ENCODE measurements at regions not wholly inside any gene's neighbourhood (a gene's known extent, or its start where the extent isn't known, plus 50 kb on each side); places are given as distances from the start of the nearest gene placed in this dataset.

DNA sequence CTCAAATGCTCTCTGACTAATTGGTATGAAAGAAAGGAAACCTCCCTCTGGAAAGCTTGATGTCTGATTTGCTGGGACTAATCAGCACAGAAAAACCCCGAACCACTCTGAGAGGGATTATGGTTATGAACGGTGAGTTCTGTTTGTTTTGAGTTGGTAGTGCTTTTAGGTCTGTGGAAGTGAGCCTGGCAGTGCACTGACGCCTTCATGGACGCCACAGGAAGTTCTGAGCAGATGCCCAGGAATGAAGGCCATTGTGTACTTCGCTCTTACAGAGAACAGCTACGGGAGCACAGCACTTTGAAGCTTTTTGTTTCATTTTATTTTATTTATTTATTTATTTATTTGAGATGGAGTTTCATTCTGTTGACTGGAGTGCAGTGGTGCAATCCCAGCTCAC, 754.1 kb downstream of the QKI start:
- Mint-ChIP-seq H3K4me3 (ENCODE audit: unreplicated experiment) (no peak overlapping the region), H3K27ac (ENCODE audit: low read depth, unreplicated experiment) (no peak overlapping the region), H3K27me3 (ENCODE audit: insufficient read depth, unreplicated experiment) (no peaks in the 10 kb centered on the region), H3K36me3 (ENCODE audit: insufficient read depth, unreplicated experiment) (no peaks in the 10 kb centered on the region), H3K4me1 (ENCODE audit: insufficient read depth, unreplicated experiment) (no peaks in the 10 kb centered on the region), H3K9me3 (ENCODE audit: unreplicated experiment) (no peaks in the 10 kb centered on the region)
- ChIA-PET CTCF (interaction anchor here (0.6 to 1.3 kb wide), 3 partner anchors 10 to 1167 kb away, joined by 3 to 4 read pairs (median 3); no protein-coding TSS in a partner anchor), POLR2A (no interaction called here)
- no TSS peak for BruUV-seq (replicated peaks)
- TF ChIP-seq, protein P1, sequence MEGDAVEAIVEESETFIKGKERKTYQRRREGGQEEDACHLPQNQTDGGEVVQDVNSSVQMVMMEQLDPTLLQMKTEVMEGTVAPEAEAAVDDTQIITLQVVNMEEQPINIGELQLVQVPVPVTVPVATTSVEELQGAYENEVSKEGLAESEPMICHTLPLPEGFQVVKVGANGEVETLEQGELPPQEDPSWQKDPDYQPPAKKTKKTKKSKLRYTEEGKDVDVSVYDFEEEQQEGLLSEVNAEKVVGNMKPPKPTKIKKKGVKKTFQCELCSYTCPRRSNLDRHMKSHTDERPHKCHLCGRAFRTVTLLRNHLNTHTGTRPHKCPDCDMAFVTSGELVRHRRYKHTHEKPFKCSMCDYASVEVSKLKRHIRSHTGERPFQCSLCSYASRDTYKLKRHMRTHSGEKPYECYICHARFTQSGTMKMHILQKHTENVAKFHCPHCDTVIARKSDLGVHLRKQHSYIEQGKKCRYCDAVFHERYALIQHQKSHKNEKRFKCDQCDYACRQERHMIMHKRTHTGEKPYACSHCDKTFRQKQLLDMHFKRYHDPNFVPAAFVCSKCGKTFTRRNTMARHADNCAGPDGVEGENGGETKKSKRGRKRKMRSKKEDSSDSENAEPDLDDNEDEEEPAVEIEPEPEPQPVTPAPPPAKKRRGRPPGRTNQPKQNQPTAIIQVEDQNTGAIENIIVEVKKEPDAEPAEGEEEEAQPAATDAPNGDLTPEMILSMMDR (IDR thresholded peaks at IDR 0.05; ENCODE audit: unreplicated experiment) = no peak
- intact Hi-C loops (cut with micrococcal nuclease) = no loop called here
- no peak for DNase-seq (ENCODE audit: unreplicated experiment)

DNA sequence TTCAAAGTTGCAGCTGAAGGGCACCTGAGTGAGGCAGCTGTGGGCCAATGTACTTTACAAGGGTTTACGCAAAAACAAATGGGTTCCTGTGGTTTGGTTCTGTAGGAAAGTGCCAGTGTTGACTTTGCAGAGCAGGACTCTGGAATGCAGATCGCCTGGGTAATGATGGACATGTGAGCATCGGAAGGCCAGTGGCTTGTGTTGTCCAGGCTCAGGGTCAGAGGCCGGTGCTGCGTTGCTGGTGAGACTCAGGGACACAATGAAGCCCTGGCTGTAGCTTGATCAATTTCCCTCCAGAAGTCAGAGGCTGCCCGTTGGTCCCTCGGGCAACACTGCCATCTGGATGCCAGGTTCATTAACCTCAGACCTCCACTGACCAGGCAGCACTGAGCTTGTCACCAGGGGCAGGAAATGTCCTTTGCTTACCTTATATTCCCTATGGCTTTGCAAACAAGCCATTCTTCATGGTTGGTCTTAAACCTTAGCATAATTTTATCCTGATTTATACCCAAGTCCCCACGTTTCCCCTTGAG, 753.4 kb downstream of the QKI start:
- no peak overlapping the region for H3K27ac Mint-ChIP-seq (ENCODE audit: low read depth, unreplicated experiment)
- H3K36me3 Mint-ChIP-seq (ENCODE audit: insufficient read depth, unreplicated experiment) = no peaks in the 10 kb centered on the region
- CTCF ChIA-PET = interaction anchor here (1.3 kb wide), 1 partner anchor 756 kb away, joined by 3 read pairs; no protein-coding TSS in a partner anchor
- no peaks in the 10 kb centered on the region for H3K27me3 Mint-ChIP-seq (ENCODE audit: insufficient read depth, unreplicated experiment)
- POLR2A ChIA-PET = interaction anchor here (0.9 kb wide), 1 partner anchor 21 kb away, joined by 3 read pairs; no protein-coding TSS in a partner anchor
- H3K9me3 Mint-ChIP-seq (ENCODE audit: unreplicated experiment) = no peaks in the 10 kb centered on the region
- BruUV-seq (replicated peaks) = no TSS peak
- no peaks in the 10 kb centered on the region for H3K4me1 Mint-ChIP-seq (ENCODE audit: insufficient read depth, unreplicated experiment)
- DNase-seq (ENCODE audit: unreplicated experiment) = no peak
- intact Hi-C loops (cut with micrococcal nuclease) = no loop called here
- no peak overlapping the region for H3K4me3 Mint-ChIP-seq (ENCODE audit: unreplicated experiment)
- TF ChIP-seq, protein P1 (IDR thresholded peaks at IDR 0.05; ENCODE audit: unreplicated experiment) = no peak

DNA sequence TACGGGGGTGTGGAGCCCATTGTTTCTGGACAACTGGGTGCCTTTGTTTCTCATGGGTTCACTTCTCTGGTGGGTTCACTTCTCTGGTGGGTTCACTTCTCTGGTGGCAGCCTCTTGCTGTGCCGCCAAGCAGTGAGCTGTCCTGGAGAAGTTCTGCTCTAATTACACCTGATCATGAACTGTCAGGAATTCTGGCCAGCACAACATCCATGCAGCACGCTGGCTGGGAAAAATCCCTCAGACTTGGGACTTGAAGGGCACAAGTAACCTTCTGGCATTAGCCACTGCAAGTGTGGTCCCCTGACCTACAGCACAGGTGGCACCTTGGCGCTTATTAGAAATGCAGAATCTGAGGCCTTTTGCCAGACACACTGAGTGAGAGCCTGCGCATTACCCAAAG, 752.5 kb downstream of the QKI start:
- CTCF ChIA-PET = no interaction called here
- no peaks in the 10 kb centered on the region for H3K36me3 Mint-ChIP-seq (ENCODE audit: insufficient read depth, unreplicated experiment)
- no peak for DNase-seq (ENCODE audit: unreplicated experiment)

DNA sequence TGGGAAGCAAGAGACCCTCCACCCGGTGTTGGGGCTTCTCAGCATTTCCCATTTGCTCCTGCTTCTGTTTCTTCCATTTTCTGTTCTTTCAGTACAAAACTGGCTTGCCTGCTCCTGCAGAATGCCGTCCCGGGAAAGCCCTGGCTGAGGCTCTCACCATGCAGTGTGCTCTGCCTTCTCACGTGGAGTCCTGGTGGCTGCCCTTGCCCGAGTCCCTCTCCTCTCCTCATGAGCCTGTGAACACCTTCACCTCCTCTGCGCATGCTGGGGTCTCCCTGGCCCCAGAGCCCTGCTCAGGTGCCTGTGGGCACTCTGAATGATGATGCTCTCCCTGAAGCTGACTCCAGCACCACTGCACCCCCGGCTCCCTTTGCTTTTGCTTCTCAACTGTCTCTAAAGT, 752.0 kb downstream of the QKI start:
- no peaks in the 10 kb centered on the region for H3K36me3 Mint-ChIP-seq (ENCODE audit: insufficient read depth, unreplicated experiment)
- H3K4me1 Mint-ChIP-seq (ENCODE audit: insufficient read depth, unreplicated experiment) = peaks cover 5% of the 10 kb centered on the region
- H3K27ac Mint-ChIP-seq (ENCODE audit: low read depth, unreplicated experiment) = no peak overlapping the region
- BruUV-seq (replicated peaks) = no TSS peak
- TF ChIP-seq, protein P1 (IDR thresholded peaks at IDR 0.05; ENCODE audit: unreplicated experiment) = no peak
- intact Hi-C loops (cut with micrococcal nuclease) = no loop called here
- no peaks in the 10 kb centered on the region for H3K27me3 Mint-ChIP-seq (ENCODE audit: insufficient read depth, unreplicated experiment)
- H3K4me3 Mint-ChIP-seq (ENCODE audit: unreplicated experiment) = no peak overlapping the region
- DNase-seq (ENCODE audit: unreplicated experiment) = no peak
- POLR2A ChIA-PET = interaction anchor here (0.7 kb wide), 1 partner anchor 35 kb away, joined by 3 read pairs; no protein-coding TSS in a partner anchor
- no peaks in the 10 kb centered on the region for H3K9me3 Mint-ChIP-seq (ENCODE audit: unreplicated experiment)
- CTCF ChIA-PET = no interaction called here

More for the DNA sequence above, 752.5 kb downstream of the QKI start:
- no TSS peak for BruUV-seq (replicated peaks)
- Mint-ChIP-seq H3K9me3 (ENCODE audit: unreplicated experiment) (no peaks in the 10 kb centered on the region), H3K4me1 (ENCODE audit: insufficient read depth, unreplicated experiment) (peaks cover 3% of the 10 kb centered on the region), H3K27ac (ENCODE audit: low read depth, unreplicated experiment) (no peak overlapping the region), H3K4me3 (ENCODE audit: unreplicated experiment) (no peak overlapping the region), H3K27me3 (ENCODE audit: insufficient read depth, unreplicated experiment) (no peaks in the 10 kb centered on the region)
- POLR2A ChIA-PET = interaction anchor here (0.7 kb wide), 1 partner anchor 35 kb away, joined by 3 read pairs; no protein-coding TSS in a partner anchor
- intact Hi-C loops (cut with micrococcal nuclease) = no loop called here
- TF ChIP-seq, protein P1 (IDR thresholded peaks at IDR 0.05; ENCODE audit: unreplicated experiment) = no peak
